Gastroesophageal sphincter (tissue), 3 donors: ENCODE measurements at regions not wholly inside any gene's neighbourhood (a gene's known extent, or its start where the extent isn't known, plus 50 kb on each side); places are given as distances from the start of the nearest gene placed in this dataset.

ENCODE experiments used
- CTCF ChIP-seq, 4 experiments: fragments of 200-600 bp in 2 of 4; fragments of 450-650 bp in 2 of 4; sonication (generic) in 1 of 4; IDR thresholded peaks; one replicate each; pipeline ENCODE4 v1.5.1; 2017 to 2019; ENCODE audit warnings: antibody characterized with exemption in 4 of 4, mild to moderate bottlenecking in 2 of 4, moderate library complexity in 2 of 4
- POLR2AphosphoS5 ChIP-seq: sonication (generic); formaldehyde crosslinking; IDR thresholded peaks from one replicate; pipeline ENCODE4 v1.6.1; 2017; ENCODE audit warnings: antibody characterized with exemption

GRCh38 chr5:110008131-110008530 lies 318.4 kb downstream of the MAN2A1 start:
- TF ChIP-seq CTCF (IDR thresholded peaks at IDR 0.05): no peak
- no peak for TF ChIP-seq POLR2AphosphoS5
